ENCODE measurements at regions not wholly inside any gene's neighbourhood (a gene's known extent, or its start where the extent isn't known, plus 50 kb on each side); places are given as distances from the start of the nearest gene placed in this dataset.

- H3K9me3 ChIP-seq (ENCODE audit: insufficient read depth, low read length), result no peaks in the 10 kb centered on the region
- no peak for TF ChIP-seq ZNF274 (IDR thresholded peaks at IDR 0.05; ENCODE audit: low read depth, low read length)
- TF ChIP-seq SUZ12 (IDR thresholded peaks at IDR 0.05; ENCODE audit: extremely low read depth, insufficient read depth, insufficient read length), result no peak
- no peak for TF ChIP-seq YY1 (IDR thresholded peaks at IDR 0.05; ENCODE audit: insufficient read depth, insufficient read length)
- no peak for DNase-seq (ENCODE audit: low read depth, low spot score)
Observed at GRCh38 chr12:102760322-102760721, 156.7 kb downstream of the PAH start.

GRCh38 chr12:102759466-102759865 lies 157.6 kb downstream of the PAH start:
- Histone ChIP-seq H3K9ac (ENCODE audit: insufficient read length, low read depth) (no peak overlapping the region), H3K9me3 (ENCODE audit: insufficient read depth, low read length) (no peaks in the 10 kb centered on the region), H3K4me3 (ENCODE audit: insufficient read length, low read depth) (no peak overlapping the region), H3K36me3 (ENCODE audit: insufficient read depth, insufficient read length, low read length) (no peaks in the 10 kb centered on the region), H3K4me1 (ENCODE audit: insufficient read depth, insufficient read length) (peaks cover 1% of the 10 kb centered on the region), H3K27me3 (ENCODE audit: insufficient read depth, insufficient read length) (no peaks in the 10 kb centered on the region)
- no peak for TF ChIP-seq ZNF274 (IDR thresholded peaks at IDR 0.05; ENCODE audit: low read depth, low read length)
- no peak for TF ChIP-seq YY1 (IDR thresholded peaks at IDR 0.05; ENCODE audit: insufficient read depth, insufficient read length)
- no peak for TF ChIP-seq SUZ12 (IDR thresholded peaks at IDR 0.05; ENCODE audit: extremely low read depth, insufficient read depth, insufficient read length)
- no peak for DNase-seq (ENCODE audit: low read depth, low spot score)

More at GRCh38 chr12:102760322-102760721, 156.7 kb downstream of the PAH start:
- H3K36me3 ChIP-seq (ENCODE audit: insufficient read depth, insufficient read length, low read length), result no peaks in the 10 kb centered on the region
- no peak overlapping the region for H3K9ac ChIP-seq (ENCODE audit: insufficient read length, low read depth)
- H3K27me3 ChIP-seq (ENCODE audit: insufficient read depth, insufficient read length), result no peaks in the 10 kb centered on the region
- peaks cover 3% of the 10 kb centered on the region for H3K4me1 ChIP-seq (ENCODE audit: insufficient read depth, insufficient read length)
- no peak overlapping the region for H3K4me3 ChIP-seq (ENCODE audit: insufficient read length, low read depth)

GRCh38 chr12:102757882-102758226 lies 159.2 kb downstream of the PAH start:
- Histone ChIP-seq H3K36me3 (ENCODE audit: insufficient read depth, insufficient read length, low read length) (no peaks in the 10 kb centered on the region), H3K27me3 (ENCODE audit: insufficient read depth, insufficient read length) (no peaks in the 10 kb centered on the region), H3K4me3 (ENCODE audit: insufficient read length, low read depth) (no peak overlapping the region), H3K9me3 (ENCODE audit: insufficient read depth, low read length) (no peaks in the 10 kb centered on the region), H3K9ac (ENCODE audit: insufficient read length, low read depth) (no peak overlapping the region), H3K4me1 (ENCODE audit: insufficient read depth, insufficient read length) (no peaks in the 10 kb centered on the region)
- DNase-seq (ENCODE audit: low read depth, low spot score), result no peak
- TF ChIP-seq ZNF274 (IDR thresholded peaks at IDR 0.05; ENCODE audit: low read depth, low read length) (no peak), SUZ12 (IDR thresholded peaks at IDR 0.05; ENCODE audit: extremely low read depth, insufficient read depth, insufficient read length) (no peak), YY1 (IDR thresholded peaks at IDR 0.05; ENCODE audit: insufficient read depth, insufficient read length) (no peak)

GRCh38 chr12:102757154-102757881 lies 159.7 kb downstream of the PAH start:
- H3K4me1 ChIP-seq (ENCODE audit: insufficient read depth, insufficient read length), result no peaks in the 10 kb centered on the region
- H3K9me3 ChIP-seq (ENCODE audit: insufficient read depth, low read length), result no peaks in the 10 kb centered on the region
- no peaks in the 10 kb centered on the region for H3K36me3 ChIP-seq (ENCODE audit: insufficient read depth, insufficient read length, low read length)
- TF ChIP-seq ZNF274 (IDR thresholded peaks at IDR 0.05; ENCODE audit: low read depth, low read length) (no peak), YY1 (IDR thresholded peaks at IDR 0.05; ENCODE audit: insufficient read depth, insufficient read length) (no peak), SUZ12 (IDR thresholded peaks at IDR 0.05; ENCODE audit: extremely low read depth, insufficient read depth, insufficient read length) (no peak)
- no peak for DNase-seq (ENCODE audit: low read depth, low spot score)
- no peak overlapping the region for H3K9ac ChIP-seq (ENCODE audit: insufficient read length, low read depth)
- no peak overlapping the region for H3K4me3 ChIP-seq (ENCODE audit: insufficient read length, low read depth)
- no peaks in the 10 kb centered on the region for H3K27me3 ChIP-seq (ENCODE audit: insufficient read depth, insufficient read length)

DNA sequence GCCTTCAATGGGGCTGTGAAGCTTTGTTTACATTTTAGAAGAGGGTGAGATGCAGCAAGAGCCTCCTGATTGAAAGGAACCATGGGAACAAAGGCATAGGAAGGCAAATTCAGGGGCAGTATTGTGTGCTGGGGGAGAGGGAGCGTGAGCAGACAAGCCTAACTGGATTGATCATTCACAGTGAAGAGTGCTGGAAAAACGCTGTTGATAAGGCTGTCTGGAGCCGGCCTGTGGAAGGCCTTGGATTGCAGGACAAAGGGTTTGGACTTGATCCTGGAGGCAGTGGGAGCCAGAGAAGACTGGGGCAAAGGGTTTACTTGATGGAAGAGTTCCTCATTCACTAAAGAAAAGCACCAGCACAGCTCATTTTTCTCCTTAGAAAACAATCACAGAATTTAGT lies 160.5 kb downstream of the PAH start:
- no peak overlapping the region for H3K9ac ChIP-seq (ENCODE audit: insufficient read length, low read depth)
- no peaks in the 10 kb centered on the region for H3K27me3 ChIP-seq (ENCODE audit: insufficient read depth, insufficient read length)
- no peaks in the 10 kb centered on the region for H3K4me1 ChIP-seq (ENCODE audit: insufficient read depth, insufficient read length)
- H3K4me3 ChIP-seq (ENCODE audit: insufficient read length, low read depth), result no peak overlapping the region
- TF ChIP-seq YY1 (IDR thresholded peaks at IDR 0.05; ENCODE audit: insufficient read depth, insufficient read length) (no peak), ZNF274 (IDR thresholded peaks at IDR 0.05; ENCODE audit: low read depth, low read length) (no peak)
- no peaks in the 10 kb centered on the region for H3K36me3 ChIP-seq (ENCODE audit: insufficient read depth, insufficient read length, low read length)
- DNase-seq (ENCODE audit: low read depth, low spot score), result no peak
- no peaks in the 10 kb centered on the region for H3K9me3 ChIP-seq (ENCODE audit: insufficient read depth, low read length)

DNA sequence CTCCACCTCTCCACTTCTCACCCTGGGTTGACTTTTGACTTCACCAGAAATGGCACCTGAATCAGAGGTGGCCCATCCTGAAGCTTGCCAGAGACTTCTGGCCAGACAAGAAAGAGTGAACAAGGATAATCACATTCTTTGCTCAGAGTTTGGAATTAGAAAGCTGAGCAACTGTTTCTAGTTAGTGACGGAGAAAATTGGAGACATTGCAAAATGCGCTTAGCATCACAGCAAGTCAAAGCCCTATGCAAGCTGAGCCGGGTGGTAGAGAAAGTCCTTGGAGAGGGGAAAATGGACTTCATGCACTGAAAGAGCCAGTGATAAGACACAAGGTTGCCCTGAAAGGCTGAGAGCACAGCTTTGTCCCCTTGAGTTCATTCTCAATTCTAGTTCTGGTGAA lies 161.8 kb downstream of the PAH start:
- Histone ChIP-seq H3K36me3 (ENCODE audit: insufficient read depth, insufficient read length, low read length) (no peaks in the 10 kb centered on the region), H3K4me3 (ENCODE audit: insufficient read length, low read depth) (no peak overlapping the region), H3K4me1 (ENCODE audit: insufficient read depth, insufficient read length) (no peaks in the 10 kb centered on the region), H3K9me3 (ENCODE audit: insufficient read depth, low read length) (no peaks in the 10 kb centered on the region), H3K27me3 (ENCODE audit: insufficient read depth, insufficient read length) (no peaks in the 10 kb centered on the region), H3K9ac (ENCODE audit: insufficient read length, low read depth) (no peak overlapping the region)
- DNase-seq (ENCODE audit: low read depth, low spot score), result no peak
- TF ChIP-seq ZNF274 (IDR thresholded peaks at IDR 0.05; ENCODE audit: low read depth, low read length), result no peak
- TF ChIP-seq YY1 (IDR thresholded peaks at IDR 0.05; ENCODE audit: insufficient read depth, insufficient read length), result no peak
- no peak for TF ChIP-seq SUZ12 (IDR thresholded peaks at IDR 0.05; ENCODE audit: extremely low read depth, insufficient read depth, insufficient read length)

DNA sequence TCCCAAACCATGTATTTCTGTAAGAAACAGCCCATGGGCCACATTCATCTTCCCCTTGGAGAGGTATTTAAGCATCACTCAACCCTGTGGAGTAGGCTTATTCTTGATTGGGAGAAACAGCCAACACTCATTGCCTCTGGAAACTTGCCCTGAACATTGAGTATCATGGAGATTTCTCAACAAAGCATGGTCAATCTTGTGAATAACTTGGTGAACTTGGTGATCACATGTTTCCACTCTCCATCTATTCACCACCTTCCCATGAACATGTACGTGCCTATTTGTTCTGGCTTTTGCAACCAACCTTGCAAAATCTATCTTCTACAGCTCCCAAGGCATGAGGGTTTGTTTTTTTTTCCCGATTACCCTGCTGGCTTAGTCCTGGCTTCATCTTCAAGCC lies 163.2 kb downstream of the PAH start:
- DNase-seq (ENCODE audit: low read depth, low spot score), result no peak
- H3K27me3 ChIP-seq (ENCODE audit: insufficient read depth, insufficient read length), result no peaks in the 10 kb centered on the region
- H3K36me3 ChIP-seq (ENCODE audit: insufficient read depth, insufficient read length, low read length), result no peaks in the 10 kb centered on the region
- TF ChIP-seq YY1 (IDR thresholded peaks at IDR 0.05; ENCODE audit: insufficient read depth, insufficient read length) (no peak), SUZ12 (IDR thresholded peaks at IDR 0.05; ENCODE audit: extremely low read depth, insufficient read depth, insufficient read length) (no peak), ZNF274 (IDR thresholded peaks at IDR 0.05; ENCODE audit: low read depth, low read length) (no peak)
- H3K4me3 ChIP-seq (ENCODE audit: insufficient read length, low read depth), result no peak overlapping the region
- H3K9ac ChIP-seq (ENCODE audit: insufficient read length, low read depth), result no peak overlapping the region
- no peaks in the 10 kb centered on the region for H3K9me3 ChIP-seq (ENCODE audit: insufficient read depth, low read length)
- H3K4me1 ChIP-seq (ENCODE audit: insufficient read depth, insufficient read length), result no peaks in the 10 kb centered on the region
